Ecto neural progenitor cell (in vitro differentiated cells): ENCODE measurements at regions not wholly inside any gene's neighbourhood (a gene's known extent, or its start where the extent isn't known, plus 50 kb on each side); places are given as distances from the start of the nearest gene placed in this dataset.

ENCODE experiments used
- DNase-seq: peaks from one replicate; pipeline ENCODE4 v3.0.0-alpha.2; 2018; ENCODE audit warnings: low spot score

- DNase-seq, result no peak
Measured at GRCh38 chr10:128855618-128856428, 611.2 kb upstream of the MGMT start.

- DNase-seq, result no peak
Measured at GRCh38 chr10:128859738-128860386, 607.2 kb upstream of the MGMT start.

GRCh38 chr10:128860574-128860973 lies 606.5 kb upstream of the MGMT start:
- no peak for DNase-seq

- peak; percentile 26 for DNase-seq
Measured at GRCh38 chr10:128861018-128861901, 605.8 kb upstream of the MGMT start.

- DNase-seq, result peak; percentile 14
Measured at GRCh38 chr10:128863411-128863810, 603.6 kb upstream of the MGMT start.

- no peak for DNase-seq
Measured at GRCh38 chr10:128863823-128864405, 603.1 kb upstream of the MGMT start.

- DNase-seq, result peak; percentile 28
Measured at GRCh38 chr10:128864554-128865295, 602.3 kb upstream of the MGMT start.

GRCh38 chr10:128865436-128866195 lies 601.4 kb upstream of the MGMT start:
- DNase-seq, result no peak

- DNase-seq, result no peak
Measured at GRCh38 chr10:128866551-128866950, 600.5 kb upstream of the MGMT start.

- peak; percentile 18 for DNase-seq
Measured at GRCh38 chr10:128867210-128867609, 599.8 kb upstream of the MGMT start.

- DNase-seq, result peak; percentile 27
Measured at GRCh38 chr10:128867819-128868218, 599.2 kb upstream of the MGMT start.

GRCh38 chr10:128868481-128868880 lies 598.6 kb upstream of the MGMT start:
- peak; percentile 25 for DNase-seq

GRCh38 chr10:128869101-128869749 lies 597.8 kb upstream of the MGMT start:
- no peak for DNase-seq

- peak; percentile 27 for DNase-seq
Measured at GRCh38 chr10:128870830-128871597, 596.0 kb upstream of the MGMT start.

- peak; percentile 27 for DNase-seq
Measured at GRCh38 chr10:128871671-128872231, 595.3 kb upstream of the MGMT start.

GRCh38 chr10:128873411-128874054 lies 593.5 kb upstream of the MGMT start:
- DNase-seq, result no peak

- DNase-seq, result no peak
Measured at GRCh38 chr10:128874331-128874730, 592.7 kb upstream of the MGMT start.

GRCh38 chr10:128875030-128875744 lies 591.9 kb upstream of the MGMT start:
- no peak for DNase-seq
